Kidney epithelial cell (primary cell): ENCODE measurements at regions not wholly inside any gene's neighbourhood (a gene's known extent, or its start where the extent isn't known, plus 50 kb on each side); places are given as distances from the start of the nearest gene placed in this dataset.

Source experiments
- DNase-seq: peaks from one replicate; pipeline ENCODE4 v3.0.0-alpha.2; 2010; ENCODE audit warnings: low read depth
- H3K27me3 ChIP-seq: 2 replicates; pipeline ENCODE4 v1.6.0; 2011; ENCODE audit warnings: low read length; ENCODE audit not compliant: control insufficient read depth, insufficient read depth
- H3K36me3 ChIP-seq: 2 replicates; pipeline ENCODE4 v1.5.1; 2011; ENCODE audit warnings: low read length; ENCODE audit not compliant: control insufficient read depth, insufficient read depth
- H3K4me3 ChIP-seq: 2 replicates; pipeline ENCODE4 v1.5.1; 2011; ENCODE audit warnings: low read depth, mild to moderate bottlenecking, control low read depth, low read length
- TF ChIP-seq, protein P1 (sequence below): IDR thresholded peaks from 2 replicates; pipeline ENCODE4 v1.5.1; 2011; ENCODE audit warnings: mild to moderate bottlenecking, moderate library complexity, low read length, control low read depth, inconsistent platforms; ENCODE audit not compliant: insufficient read depth, poor library complexity, severe bottlenecking

DNA sequence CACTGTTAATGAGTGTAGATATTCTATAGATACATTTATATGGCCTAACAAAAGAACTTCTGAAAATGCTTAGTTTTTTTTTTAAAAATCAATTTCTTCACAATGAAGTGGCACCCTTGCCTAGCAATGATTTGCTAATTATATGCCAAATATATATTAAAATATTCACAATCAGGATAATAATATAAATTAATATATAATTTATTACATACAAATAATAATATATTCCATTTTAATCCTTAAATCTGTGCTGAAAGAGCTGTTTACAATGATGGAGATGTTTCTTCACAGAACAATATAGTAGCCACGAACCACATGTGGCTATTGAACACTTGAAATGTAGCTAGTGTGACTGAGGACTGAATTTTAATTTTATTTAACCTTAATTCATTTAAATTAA is 648.4 kb upstream of the GBE1 start:
- DNase-seq, result no peak

DNA sequence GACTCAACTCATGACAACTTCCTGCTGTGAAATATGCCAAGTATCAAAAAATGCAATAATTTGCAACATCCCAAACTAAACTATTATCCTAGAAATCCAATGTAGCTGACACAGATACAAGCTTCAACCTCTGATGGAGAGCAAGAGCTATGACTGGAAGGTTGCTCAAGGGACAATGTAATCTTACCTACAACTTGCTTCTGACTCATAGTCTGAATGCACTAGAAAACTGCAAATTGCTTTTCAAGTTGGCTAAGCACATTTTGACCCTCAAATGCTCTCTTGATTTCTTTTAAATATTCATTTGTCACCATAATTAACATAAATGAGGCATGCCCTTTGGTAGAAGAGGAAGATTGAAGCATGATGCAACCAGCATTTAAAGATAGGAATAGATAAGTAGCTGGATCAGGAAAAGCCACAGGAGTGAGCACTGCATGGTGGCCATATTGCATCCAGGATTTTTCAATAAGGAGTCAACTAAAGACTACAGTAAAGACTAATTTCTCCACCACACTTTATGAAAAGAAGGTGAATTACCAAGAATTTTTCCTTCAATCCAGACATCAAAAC is 630.8 kb upstream of the GBE1 start:
- DNase-seq, result no peak
- no peak overlapping the region for H3K4me3 ChIP-seq
- no peaks in the 10 kb centered on the region for H3K27me3 ChIP-seq
- no peaks in the 10 kb centered on the region for H3K36me3 ChIP-seq
- TF ChIP-seq, protein P1, sequence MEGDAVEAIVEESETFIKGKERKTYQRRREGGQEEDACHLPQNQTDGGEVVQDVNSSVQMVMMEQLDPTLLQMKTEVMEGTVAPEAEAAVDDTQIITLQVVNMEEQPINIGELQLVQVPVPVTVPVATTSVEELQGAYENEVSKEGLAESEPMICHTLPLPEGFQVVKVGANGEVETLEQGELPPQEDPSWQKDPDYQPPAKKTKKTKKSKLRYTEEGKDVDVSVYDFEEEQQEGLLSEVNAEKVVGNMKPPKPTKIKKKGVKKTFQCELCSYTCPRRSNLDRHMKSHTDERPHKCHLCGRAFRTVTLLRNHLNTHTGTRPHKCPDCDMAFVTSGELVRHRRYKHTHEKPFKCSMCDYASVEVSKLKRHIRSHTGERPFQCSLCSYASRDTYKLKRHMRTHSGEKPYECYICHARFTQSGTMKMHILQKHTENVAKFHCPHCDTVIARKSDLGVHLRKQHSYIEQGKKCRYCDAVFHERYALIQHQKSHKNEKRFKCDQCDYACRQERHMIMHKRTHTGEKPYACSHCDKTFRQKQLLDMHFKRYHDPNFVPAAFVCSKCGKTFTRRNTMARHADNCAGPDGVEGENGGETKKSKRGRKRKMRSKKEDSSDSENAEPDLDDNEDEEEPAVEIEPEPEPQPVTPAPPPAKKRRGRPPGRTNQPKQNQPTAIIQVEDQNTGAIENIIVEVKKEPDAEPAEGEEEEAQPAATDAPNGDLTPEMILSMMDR, result no peak

More for the DNA sequence above, 648.4 kb upstream of the GBE1 start:
- Histone ChIP-seq H3K36me3 (no peaks in the 10 kb centered on the region), H3K27me3 (no peaks in the 10 kb centered on the region), H3K4me3 (no peak overlapping the region)
- TF ChIP-seq, protein P1, result no peak

DNA sequence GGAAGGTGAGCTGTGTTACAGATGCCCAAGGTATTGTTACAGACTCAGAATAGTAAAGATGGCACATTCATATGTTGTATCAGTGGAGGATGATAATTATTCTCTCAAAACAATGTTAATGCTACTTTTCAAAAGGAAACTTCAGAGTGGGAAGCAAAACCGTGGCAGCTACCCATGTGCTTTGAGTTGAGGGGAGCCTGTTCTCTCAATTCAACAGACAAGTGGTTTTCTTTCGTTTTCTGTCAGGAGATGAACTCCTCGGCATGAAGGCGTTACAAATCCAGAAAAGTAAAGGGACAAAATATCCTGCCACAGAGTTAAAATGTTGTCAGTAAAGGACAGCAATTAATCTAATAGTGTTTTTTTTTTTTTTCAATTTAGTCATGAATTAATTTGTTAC is 629.4 kb upstream of the GBE1 start:
- no peaks in the 10 kb centered on the region for H3K36me3 ChIP-seq
- no peak for DNase-seq
- no peaks in the 10 kb centered on the region for H3K27me3 ChIP-seq
- H3K4me3 ChIP-seq, result no peak overlapping the region
- TF ChIP-seq, protein P1, result no peak

DNA sequence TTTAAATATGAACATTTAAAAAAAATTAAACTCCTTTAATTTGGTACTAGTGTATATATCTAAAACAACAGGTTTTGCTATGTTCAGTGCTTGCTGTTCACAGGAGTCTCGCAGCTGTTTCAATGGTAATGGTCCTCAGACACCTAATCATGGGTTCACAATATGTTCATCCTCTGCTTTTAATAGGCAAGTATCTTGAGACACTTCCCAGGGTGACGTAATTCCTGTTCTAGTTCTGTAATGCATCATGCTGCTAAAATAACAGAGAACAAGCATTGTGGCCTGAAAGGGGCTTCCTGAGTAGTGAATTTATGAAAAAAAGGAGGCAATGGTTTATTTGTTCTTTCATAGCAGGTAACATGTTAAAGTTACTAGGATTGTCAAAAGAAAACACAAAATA is 625.2 kb upstream of the GBE1 start:
- no peaks in the 10 kb centered on the region for H3K27me3 ChIP-seq
- TF ChIP-seq, protein P1, result no peak
- DNase-seq, result no peak
- H3K4me3 ChIP-seq, result no peak overlapping the region
- no peaks in the 10 kb centered on the region for H3K36me3 ChIP-seq

DNA sequence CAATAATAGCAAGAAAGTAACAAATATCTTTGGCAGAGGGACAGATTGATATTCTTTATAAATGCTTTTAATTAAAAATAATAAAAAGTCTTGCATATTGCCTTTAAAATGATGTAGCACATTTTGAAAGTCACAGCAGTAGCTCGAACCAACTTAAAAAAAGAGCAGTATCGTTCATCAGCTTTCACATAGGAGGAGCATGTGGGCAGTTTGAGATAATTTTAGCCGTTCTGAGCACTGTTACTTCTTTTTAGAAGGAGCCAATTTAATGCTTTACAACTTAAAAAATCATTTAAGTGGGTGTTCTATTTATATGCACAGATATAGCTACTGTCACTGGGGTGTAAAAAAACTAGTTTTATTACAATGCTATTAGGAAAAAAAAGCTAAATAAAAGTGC is 622.7 kb upstream of the GBE1 start:
- no peak for DNase-seq
- no peak overlapping the region for H3K4me3 ChIP-seq
- TF ChIP-seq, protein P1, result no peak
- H3K36me3 ChIP-seq, result no peaks in the 10 kb centered on the region
- H3K27me3 ChIP-seq, result no peaks in the 10 kb centered on the region

DNA sequence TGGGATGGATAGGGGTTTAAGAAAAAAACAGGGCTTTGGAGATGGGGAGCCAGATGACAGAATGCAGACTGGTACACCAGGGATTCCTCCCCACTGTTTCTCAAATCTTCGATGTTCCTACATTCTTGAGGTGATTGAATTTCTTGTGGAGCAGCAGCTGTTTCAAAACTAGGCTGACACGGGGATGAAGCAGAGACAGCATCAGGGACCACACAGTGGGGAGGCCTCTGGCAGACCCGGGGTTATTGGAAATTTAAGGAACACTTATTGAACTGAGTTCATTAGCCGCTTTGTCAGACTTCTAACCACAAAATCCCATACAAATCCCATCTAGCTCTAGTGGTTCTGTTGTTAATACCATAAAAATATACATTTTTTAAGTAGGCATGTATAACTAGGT is 621.4 kb upstream of the GBE1 start:
- TF ChIP-seq, protein P1, result no peak
- Histone ChIP-seq H3K27me3 (no peaks in the 10 kb centered on the region), H3K4me3 (no peak overlapping the region), H3K36me3 (no peaks in the 10 kb centered on the region)
- DNase-seq, result no peak
